HG02610 (cell line): ENCODE measurements at regions not wholly inside any gene's neighbourhood (a gene's known extent, or its start where the extent isn't known, plus 50 kb on each side); places are given as distances from the start of the nearest gene placed in this dataset.
"Not testable (repeated sequence)": the region's sequence is repeated elsewhere in the genome, so short reads cannot be mapped to it uniquely, and the experiment has no call there.

Experiments
- ATAC-seq: cut with Tn5 transposase; IDR thresholded peaks from one replicate; pipeline ENCODE4 v1.9.1; 2021; ENCODE audit warnings: mild to moderate bottlenecking, moderate library complexity; ENCODE audit not compliant: unreplicated experiment

GRCh38 chr17:33560165-33560564 lies 267.1 kb upstream of the ASIC2 start:
- no peak for ATAC-seq

- ATAC-seq = no peak
Observed at GRCh38 chr17:33560871-33561270, 267.8 kb upstream of the ASIC2 start.

DNA sequence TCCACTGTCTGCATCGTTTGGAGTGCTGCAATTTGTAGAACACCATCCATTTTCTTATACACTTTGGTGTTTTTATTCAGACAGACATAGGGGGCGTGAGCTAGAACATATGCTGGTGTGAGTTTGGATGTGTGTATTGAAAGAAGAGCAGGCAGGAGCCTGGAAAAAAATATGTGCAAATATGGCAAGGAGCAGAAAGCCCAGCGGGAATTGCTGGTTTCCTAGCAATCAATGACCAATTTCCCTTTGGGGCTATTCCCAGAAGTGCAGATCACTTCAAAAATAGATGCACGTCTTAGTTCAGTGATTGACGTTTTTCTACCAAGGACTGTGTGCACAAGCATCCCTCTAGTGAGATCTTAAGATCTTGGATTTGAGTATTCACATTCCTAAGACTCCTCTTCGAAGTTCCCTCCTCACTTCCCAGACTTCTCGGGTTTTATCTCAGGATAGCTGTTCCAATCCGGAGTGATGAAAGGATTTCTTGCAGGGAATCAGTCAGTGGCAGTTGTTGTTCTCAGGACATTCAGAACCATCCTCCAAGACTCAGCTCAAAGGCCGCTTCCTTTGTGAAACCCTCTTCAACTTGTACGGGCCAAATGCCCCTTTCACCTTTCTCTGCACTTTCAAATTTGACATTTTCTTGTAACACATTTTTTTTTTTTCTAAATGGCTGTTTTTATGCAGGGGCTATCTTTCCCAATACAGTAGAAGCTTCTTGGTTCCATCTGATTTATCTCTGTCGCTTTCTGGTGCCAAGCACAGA lies 268.7 kb upstream of the ASIC2 start:
- ATAC-seq = no peak

DNA sequence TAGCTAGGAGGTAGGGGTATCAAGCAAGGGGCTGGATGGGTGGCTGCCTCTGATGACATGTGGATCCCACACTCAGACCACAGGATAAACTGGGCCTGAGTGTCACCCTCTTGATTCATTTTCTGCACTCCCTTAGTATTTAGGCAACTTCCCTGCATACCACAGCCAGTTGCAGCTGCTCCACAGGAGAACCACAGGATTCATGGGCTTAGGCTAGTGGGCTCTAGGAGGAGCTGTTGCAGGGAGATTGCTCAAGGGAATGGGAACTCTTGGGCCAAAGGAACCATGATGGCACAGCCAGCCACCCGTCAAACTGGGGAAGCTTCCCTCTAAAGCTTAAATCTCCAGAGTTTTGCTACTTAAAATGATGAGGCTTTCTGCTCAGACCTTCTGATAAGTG lies 269.7 kb upstream of the ASIC2 start:
- ATAC-seq = no peak

- ATAC-seq = no peak
Observed at GRCh38 chr17:33564146-33564545, 271.1 kb upstream of the ASIC2 start.

GRCh38 chr17:33567223-33567622 lies 274.1 kb upstream of the ASIC2 start:
- ATAC-seq = no peak

- no peak for ATAC-seq
Observed at GRCh38 chr17:33572615-33573014, 279.5 kb upstream of the ASIC2 start.

- no peak for ATAC-seq
Observed at GRCh38 chr17:33574942-33575445, 281.9 kb upstream of the ASIC2 start.

- ATAC-seq = not testable (repeated sequence)
Observed at GRCh38 chr17:33579740-33580139, 286.6 kb upstream of the ASIC2 start.

DNA sequence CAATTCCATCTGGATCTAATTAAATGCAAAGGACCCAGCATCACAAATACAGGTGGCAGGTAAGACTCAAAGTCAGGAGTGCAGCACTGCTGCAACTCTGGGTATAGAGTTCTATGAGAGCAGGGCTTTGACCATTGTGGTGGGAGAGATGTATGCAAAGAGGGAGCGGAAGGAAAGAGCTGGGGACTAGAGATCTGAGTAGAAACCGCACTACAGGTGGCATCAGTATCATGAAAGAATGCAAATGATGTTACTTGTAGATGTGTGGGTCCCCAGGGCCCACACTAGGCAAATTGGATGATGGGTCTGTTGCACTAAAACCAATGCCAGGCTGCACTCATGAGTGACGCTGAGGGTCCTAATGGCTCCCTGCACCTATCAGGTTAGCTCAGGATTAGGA lies 287.1 kb upstream of the ASIC2 start:
- no peak for ATAC-seq

DNA sequence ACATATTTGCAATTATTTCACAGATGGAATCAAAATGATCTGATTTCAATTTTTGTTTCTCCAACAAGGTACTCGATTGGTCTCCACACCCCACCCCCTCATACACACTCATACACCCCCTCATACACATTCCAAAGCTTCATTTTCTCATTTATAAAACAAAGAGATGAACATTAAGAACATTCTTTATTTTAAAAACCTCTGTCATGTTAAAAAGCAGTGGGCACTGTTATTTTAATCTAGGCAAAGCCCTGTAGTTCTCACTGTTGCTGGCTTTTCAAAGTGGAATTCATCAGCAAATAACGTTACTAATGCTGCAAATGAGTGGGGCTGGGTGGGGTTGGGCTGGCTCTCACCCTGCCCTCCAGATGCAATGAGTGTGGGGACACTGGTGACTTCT lies 289.6 kb upstream of the ASIC2 start:
- no peak for ATAC-seq

DNA sequence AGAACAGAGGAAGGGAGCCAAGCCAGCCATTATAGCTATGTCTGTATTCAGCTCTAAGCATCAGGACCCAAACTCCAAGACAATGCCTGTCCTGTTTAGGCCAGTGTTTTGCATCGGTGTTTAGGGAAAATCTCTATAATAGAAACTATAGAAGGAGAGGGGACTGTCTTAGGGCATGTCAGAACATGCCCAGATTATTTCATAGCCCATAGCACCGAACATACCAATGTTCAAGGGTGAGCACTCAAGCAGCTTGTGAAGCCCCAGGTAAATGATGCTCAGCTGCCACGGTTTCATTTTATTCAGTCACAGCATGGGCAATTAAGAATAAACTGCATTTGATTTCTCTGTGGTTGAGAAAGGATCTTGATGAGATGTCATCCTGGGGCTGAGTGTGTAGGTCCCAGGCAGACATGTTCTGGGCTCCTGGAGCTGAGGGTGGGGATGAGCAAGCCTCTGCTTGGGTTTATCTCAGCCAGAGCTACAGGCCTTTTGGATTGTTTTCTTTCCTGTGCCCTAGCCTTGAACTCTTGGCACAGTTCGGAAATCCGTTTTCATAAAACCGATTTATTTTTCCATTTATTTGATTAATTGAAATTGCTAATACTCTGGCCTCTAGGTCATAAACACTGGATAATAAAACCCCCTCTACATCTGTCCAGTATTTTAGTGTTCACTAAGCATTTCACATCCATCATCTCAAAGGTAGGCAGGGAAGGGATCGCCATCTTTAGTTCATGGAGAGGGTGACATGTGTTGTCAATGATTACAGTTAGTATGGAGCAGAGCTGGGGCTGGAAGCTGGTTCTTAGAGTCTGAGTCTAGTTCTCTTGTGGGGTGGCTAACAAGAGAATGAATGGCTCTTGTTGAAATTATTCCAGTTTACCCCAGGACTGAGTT lies 290.7 kb upstream of the ASIC2 start:
- ATAC-seq = no peak

DNA sequence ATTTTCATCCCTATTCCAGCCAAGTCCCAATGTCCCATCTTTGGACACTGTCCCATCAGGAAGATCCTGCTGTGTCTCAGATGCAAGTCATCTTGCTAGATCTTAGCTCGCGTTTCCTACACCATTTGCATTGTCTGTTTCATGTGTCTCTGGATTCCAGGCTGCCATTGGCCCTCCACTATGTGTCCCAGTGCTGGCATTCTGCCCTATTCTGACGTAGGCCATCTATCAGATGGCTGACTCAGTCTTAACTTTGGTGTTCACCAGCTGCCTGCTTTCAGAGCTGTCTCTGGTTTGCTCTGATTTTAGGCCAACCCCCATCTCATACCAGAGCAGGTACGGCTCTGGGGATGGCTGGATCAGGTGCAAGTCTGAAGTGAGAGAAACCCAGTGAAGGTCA lies 300.9 kb upstream of the ASIC2 start:
- no peak for ATAC-seq

GRCh38 chr17:33595828-33596227 lies 302.7 kb upstream of the ASIC2 start:
- ATAC-seq = no peak

GRCh38 chr17:33596899-33597298 lies 303.8 kb upstream of the ASIC2 start:
- no peak for ATAC-seq

DNA sequence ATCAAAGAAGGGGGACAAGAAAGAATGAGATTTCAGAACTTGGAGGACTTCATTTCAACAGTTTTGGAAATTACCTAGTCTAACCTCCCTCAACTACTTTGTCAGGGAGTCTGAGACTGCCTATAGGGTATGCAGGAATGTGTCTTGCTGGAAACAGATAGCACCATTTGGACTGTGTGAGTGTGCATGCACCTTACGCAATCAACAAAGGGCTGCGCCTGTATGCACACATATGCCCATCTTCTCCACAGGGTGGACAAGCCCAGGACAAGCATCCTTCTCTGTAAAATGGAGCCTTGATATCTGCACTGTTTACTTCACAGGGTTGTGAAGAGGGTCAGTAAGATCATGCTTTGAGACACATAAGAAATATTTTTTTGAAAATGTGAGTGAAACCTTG lies 305.7 kb upstream of the ASIC2 start:
- ATAC-seq = no peak

- ATAC-seq = no peak
Observed at GRCh38 chr17:33602981-33603380, 309.9 kb upstream of the ASIC2 start.

GRCh38 chr17:33603789-33604188 lies 310.7 kb upstream of the ASIC2 start:
- ATAC-seq = no peak

- ATAC-seq = no peak
Observed at GRCh38 chr17:33611532-33611931, 318.4 kb upstream of the ASIC2 start.

DNA sequence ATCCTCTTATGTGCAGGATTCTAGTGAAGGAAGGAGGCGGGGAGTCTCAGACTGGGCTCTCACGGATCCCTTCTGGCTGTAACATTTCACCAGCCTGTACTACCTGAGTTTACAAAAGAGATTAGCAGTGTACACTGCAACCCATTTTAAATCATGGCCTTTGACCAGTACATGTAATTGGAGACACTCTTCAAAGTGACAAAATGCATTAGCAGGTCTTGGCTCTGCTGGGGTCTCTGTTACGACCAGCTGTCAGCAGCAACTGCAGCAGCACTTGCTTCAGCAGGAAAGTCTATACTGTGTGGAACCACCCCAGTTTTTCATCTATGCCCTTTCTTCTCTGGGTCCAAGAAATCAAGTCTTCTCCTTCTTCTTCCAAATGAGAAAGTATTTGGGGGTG lies 322.8 kb upstream of the ASIC2 start:
- ATAC-seq = no peak

DNA sequence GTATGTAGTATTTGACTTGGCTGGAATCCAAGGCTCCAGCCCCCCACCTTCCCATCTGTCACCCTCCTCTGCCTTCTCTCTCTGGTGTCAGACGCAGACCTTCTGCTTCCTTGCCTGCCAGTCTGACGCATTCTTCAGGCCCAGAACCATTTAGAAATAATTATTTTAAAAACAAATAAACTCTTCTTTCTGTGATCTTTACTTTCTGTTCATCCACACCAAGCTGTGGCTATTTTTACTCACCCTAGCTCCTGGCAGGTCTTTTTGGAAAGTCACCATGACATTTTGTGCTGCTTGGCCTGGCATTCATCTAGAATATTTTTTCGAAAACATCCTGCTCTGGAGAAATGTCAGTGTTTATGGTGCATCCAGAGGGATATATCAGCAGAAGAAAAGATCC lies 330.7 kb upstream of the ASIC2 start:
- no peak for ATAC-seq
